Panc1 (cell line): ENCODE measurements at regions not wholly inside any gene's neighbourhood (a gene's known extent, or its start where the extent isn't known, plus 50 kb on each side); places are given as distances from the start of the nearest gene placed in this dataset.

Experiments used
- ATAC-seq: fragments of 200-7000 bp; cut with Tn5 transposase; 2 replicates; pipeline ENCODE4 v1.9.1; 2020; ENCODE audit warnings: mild to moderate bottlenecking, moderate library complexity
- BruUV-seq: library from RNA; stranded (reverse); fragments of 400-500 nt; replicated peaks from 2 replicates; lab custom pipeline; 2021; lab: Mats Ljungman, UMichigan
- CTCF ChIA-PET: fragments of 300-600 bp; sonication (Branson Sonifier 250); formaldehyde crosslinking; loops from one replicate; lab custom pipeline; 2022; ENCODE audit warnings: antibody characterized with exemption; lab: Charles Lee
- POLR2A ChIA-PET: fragments of 300-600 bp; sonication (Branson Sonifier 250); formaldehyde crosslinking; loops from one replicate; lab custom pipeline; 2022; ENCODE audit warnings: antibody characterized with exemption; lab: Charles Lee
- DNase-seq: peaks from one replicate; pipeline ENCODE4 v3.0.0-alpha.2; 2010; ENCODE audit warnings: low read depth, low spot score
- H3K27ac ChIP-seq: 2 replicates; pipeline ENCODE4 v1.5.1; 2011; ENCODE audit warnings: mild to moderate bottlenecking, low read length, inconsistent platforms
- H3K27me3 ChIP-seq: fragments of 200-500 bp; sonication (Bioruptor generic); 2 replicates; pipeline ENCODE4 v1.6.0; 2014; ENCODE audit warnings: low read length, inconsistent platforms; ENCODE audit not compliant: control insufficient read depth, insufficient read depth
- H3K36me3 ChIP-seq: fragments of 200-500 bp; sonication (Bioruptor generic); 2 replicates; pipeline ENCODE4 v1.5.1; 2014; ENCODE audit warnings: inconsistent platforms, mild to moderate bottlenecking, low read length, moderate library complexity; ENCODE audit not compliant: control insufficient read depth, insufficient read depth
- H3K4me1 ChIP-seq: 2 replicates; pipeline ENCODE4 v1.5.1; 2011; ENCODE audit warnings: inconsistent platforms, mild to moderate bottlenecking, low read length, moderate library complexity; ENCODE audit not compliant: control insufficient read depth, insufficient read depth
- H3K4me3 ChIP-seq, 2 experiments: 2 replicates each; pipeline ENCODE4 v1.5.1; 2011 to 2012; ENCODE audit warnings: low read depth in 2 of 2, low read length in 2 of 2, mild to moderate bottlenecking in 2 of 2, inconsistent platforms in 1 of 2, moderate library complexity in 1 of 2
- H3K9me3 ChIP-seq: fragments of 200-500 bp; sonication (Bioruptor generic); 2 replicates; pipeline ENCODE4 v1.5.1; 2014; ENCODE audit warnings: low read depth, mild to moderate bottlenecking, inconsistent platforms, low read length, moderate library complexity; ENCODE audit not compliant: control insufficient read depth, insufficient read depth
- POLR2AphosphoS5 ChIP-seq: IDR thresholded peaks from 2 replicates; pipeline ENCODE4 v1.6.1; 2012; ENCODE audit warnings: mild to moderate bottlenecking, low read depth, low read length, moderate library complexity
- SIN3A ChIP-seq: IDR thresholded peaks from 2 replicates; pipeline ENCODE4 v1.6.1; 2012; ENCODE audit warnings: low read depth, mild to moderate bottlenecking, low read length, moderate library complexity, borderline replicate concordance; ENCODE audit not compliant: insufficient read depth
- TCF7L2 ChIP-seq: IDR thresholded peaks from 2 replicates; pipeline ENCODE4 v1.6.1; 2011; ENCODE audit warnings: mild to moderate bottlenecking, low read depth, low read length, inconsistent platforms
- in situ Hi-C: cut with HindIII; loops from 2 replicates; pipeline ENCODE4 v1.10.0; 2016; ENCODE audit warnings: low sequenced_read_pairs, low pct_unique_long_range_greater_than_20kb
- intact Hi-C: fragments of 100-400 bp; cut with micrococcal nuclease; formaldehyde crosslinking; loops from one replicate; pipeline ENCODE4 v1.10.0; 2022; ENCODE audit not compliant: unreplicated experiment
- TF ChIP-seq, protein P1 (sequence below), 2 experiments: IDR thresholded peaks; 2 replicates each; pipeline ENCODE4 v1.6.1; 2011 to 2012; ENCODE audit warnings: low read depth in 2 of 2, control low read depth in 1 of 2, low read length in 1 of 2, mild to moderate bottlenecking in 1 of 2, moderate library complexity in 1 of 2; ENCODE audit not compliant: insufficient read depth in 1 of 2
- TF ChIP-seq, protein P2 (sequence below): fragments of 450-650 bp; IDR thresholded peaks from 2 replicates; pipeline ENCODE4 v1.5.1; 2017; ENCODE audit warnings: mild to moderate bottlenecking

DNA sequence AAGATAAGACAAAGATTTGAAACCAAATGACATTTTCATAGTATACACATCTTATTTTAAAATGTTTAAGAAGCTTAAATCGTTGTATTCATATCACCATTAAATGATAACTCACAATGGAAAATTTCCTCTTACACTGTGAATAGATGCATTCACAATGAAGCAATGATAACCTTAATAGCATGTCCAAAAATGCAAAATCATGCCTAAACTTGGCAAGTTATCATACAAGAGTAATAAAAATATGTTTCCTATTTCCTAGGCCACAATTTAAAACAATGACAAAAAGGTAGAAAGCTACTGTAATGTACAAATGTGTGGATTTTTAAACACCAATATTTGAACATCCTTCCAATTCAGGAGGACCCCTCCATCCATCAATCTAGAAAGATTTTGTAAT is 157.4 kb upstream of the GULP1 start:
- no TSS peak for BruUV-seq
- no peaks in the 10 kb centered on the region for H3K27me3 ChIP-seq
- in situ Hi-C loops: no loop called here
- TF ChIP-seq SIN3A (no peak), POLR2AphosphoS5 (no peak), TCF7L2 (no peak)
- TF ChIP-seq, protein P1, sequence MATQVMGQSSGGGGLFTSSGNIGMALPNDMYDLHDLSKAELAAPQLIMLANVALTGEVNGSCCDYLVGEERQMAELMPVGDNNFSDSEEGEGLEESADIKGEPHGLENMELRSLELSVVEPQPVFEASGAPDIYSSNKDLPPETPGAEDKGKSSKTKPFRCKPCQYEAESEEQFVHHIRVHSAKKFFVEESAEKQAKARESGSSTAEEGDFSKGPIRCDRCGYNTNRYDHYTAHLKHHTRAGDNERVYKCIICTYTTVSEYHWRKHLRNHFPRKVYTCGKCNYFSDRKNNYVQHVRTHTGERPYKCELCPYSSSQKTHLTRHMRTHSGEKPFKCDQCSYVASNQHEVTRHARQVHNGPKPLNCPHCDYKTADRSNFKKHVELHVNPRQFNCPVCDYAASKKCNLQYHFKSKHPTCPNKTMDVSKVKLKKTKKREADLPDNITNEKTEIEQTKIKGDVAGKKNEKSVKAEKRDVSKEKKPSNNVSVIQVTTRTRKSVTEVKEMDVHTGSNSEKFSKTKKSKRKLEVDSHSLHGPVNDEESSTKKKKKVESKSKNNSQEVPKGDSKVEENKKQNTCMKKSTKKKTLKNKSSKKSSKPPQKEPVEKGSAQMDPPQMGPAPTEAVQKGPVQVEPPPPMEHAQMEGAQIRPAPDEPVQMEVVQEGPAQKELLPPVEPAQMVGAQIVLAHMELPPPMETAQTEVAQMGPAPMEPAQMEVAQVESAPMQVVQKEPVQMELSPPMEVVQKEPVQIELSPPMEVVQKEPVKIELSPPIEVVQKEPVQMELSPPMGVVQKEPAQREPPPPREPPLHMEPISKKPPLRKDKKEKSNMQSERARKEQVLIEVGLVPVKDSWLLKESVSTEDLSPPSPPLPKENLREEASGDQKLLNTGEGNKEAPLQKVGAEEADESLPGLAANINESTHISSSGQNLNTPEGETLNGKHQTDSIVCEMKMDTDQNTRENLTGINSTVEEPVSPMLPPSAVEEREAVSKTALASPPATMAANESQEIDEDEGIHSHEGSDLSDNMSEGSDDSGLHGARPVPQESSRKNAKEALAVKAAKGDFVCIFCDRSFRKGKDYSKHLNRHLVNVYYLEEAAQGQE (IDR thresholded peaks at IDR 0.05; ENCODE audit: insufficient read depth in 1 of 2, low read depth in 2 of 2, low read length in 1 of 2): no peak
- TF ChIP-seq, protein P2, sequence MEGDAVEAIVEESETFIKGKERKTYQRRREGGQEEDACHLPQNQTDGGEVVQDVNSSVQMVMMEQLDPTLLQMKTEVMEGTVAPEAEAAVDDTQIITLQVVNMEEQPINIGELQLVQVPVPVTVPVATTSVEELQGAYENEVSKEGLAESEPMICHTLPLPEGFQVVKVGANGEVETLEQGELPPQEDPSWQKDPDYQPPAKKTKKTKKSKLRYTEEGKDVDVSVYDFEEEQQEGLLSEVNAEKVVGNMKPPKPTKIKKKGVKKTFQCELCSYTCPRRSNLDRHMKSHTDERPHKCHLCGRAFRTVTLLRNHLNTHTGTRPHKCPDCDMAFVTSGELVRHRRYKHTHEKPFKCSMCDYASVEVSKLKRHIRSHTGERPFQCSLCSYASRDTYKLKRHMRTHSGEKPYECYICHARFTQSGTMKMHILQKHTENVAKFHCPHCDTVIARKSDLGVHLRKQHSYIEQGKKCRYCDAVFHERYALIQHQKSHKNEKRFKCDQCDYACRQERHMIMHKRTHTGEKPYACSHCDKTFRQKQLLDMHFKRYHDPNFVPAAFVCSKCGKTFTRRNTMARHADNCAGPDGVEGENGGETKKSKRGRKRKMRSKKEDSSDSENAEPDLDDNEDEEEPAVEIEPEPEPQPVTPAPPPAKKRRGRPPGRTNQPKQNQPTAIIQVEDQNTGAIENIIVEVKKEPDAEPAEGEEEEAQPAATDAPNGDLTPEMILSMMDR: no peak
- H3K36me3 ChIP-seq: no peaks in the 10 kb centered on the region
- no peak overlapping the region for H3K27ac ChIP-seq
- POLR2A ChIA-PET: no interaction called here
- intact Hi-C loops: no loop called here
- no peak for ATAC-seq
- DNase-seq: no peak
- CTCF ChIA-PET: no interaction called here
- H3K9me3 ChIP-seq: no peaks in the 10 kb centered on the region
- H3K4me3 ChIP-seq: no peak overlapping the region
- no peaks in the 10 kb centered on the region for H3K4me1 ChIP-seq

DNA sequence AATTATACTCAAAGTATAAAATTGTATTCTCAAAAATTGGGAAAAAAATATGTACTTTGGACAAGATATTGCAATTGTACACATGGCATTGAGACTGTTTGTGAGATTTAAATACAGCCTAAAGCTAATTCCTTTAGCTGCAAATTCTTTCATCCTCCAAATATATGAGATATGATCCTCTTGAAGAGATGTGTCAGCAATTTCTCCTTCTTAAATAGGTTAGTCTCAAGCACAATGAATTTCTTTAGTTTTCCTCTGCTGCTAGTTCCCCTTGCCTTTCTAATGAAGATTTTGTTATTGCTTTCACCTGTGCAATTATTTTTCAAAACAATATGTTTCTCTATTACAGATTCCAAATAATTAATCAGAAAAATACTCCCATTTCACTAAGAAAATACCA is 153.4 kb upstream of the GULP1 start:
- intact Hi-C loops: no loop called here
- H3K27me3 ChIP-seq: no peaks in the 10 kb centered on the region
- no peaks in the 10 kb centered on the region for H3K9me3 ChIP-seq
- no peak overlapping the region for H3K4me3 ChIP-seq
- in situ Hi-C loops: no loop called here
- TF ChIP-seq, protein P2: no peak
- TF ChIP-seq TCF7L2: no peak
- no peak for TF ChIP-seq POLR2AphosphoS5
- TF ChIP-seq SIN3A: no peak
- TF ChIP-seq, protein P1 (IDR thresholded peaks at IDR 0.05; ENCODE audit: insufficient read depth in 1 of 2, low read depth in 2 of 2, low read length in 1 of 2): no peak
- peaks cover 3% of the 10 kb centered on the region; the same call in 1 of the 2 replicates for H3K4me1 ChIP-seq
- no TSS peak for BruUV-seq
- DNase-seq (no peak), ATAC-seq (no peak)
- ChIA-PET POLR2A (no interaction called here), CTCF (no interaction called here)
- H3K36me3 ChIP-seq: no peaks in the 10 kb centered on the region
- H3K27ac ChIP-seq: no peak overlapping the region
